Heart right ventricle (tissue), 16 donors: ENCODE measurements at regions not wholly inside any gene's neighbourhood (a gene's known extent, or its start where the extent isn't known, plus 50 kb on each side); places are given as distances from the start of the nearest gene placed in this dataset.
A peak's percentile ranks its signal among the peaks of the same experiment; 100 is the strongest.
"Not testable (repeated sequence)": the region's sequence is repeated elsewhere in the genome, so short reads cannot be mapped to it uniquely, and the experiment has no call there.

Source experiments
- ATAC-seq, 8 donors: fragments of 200-7000 bp; cut with Tn5 transposase; one replicate each; pipeline ENCODE4 v1.9.1; 2020; ENCODE audit warnings: mild to moderate bottlenecking in 8 of 8, moderate library complexity in 8 of 8, moderate number of reproducible peaks in 1 of 8
- DNase-seq, 2 donors: peaks; one replicate each; pipeline ENCODE4 v3.0.0-alpha.2; 2020
- H3K27ac ChIP-seq, 10 donors: fragments of 200-600 bp; sonication (generic) in 2 of 10; one replicate each; pipeline versions ENCODE4 v1.5.0 to v1.8.0; 2020 to 2022; ENCODE audit warnings: mild to moderate bottlenecking in 3 of 10
- H3K27me3 ChIP-seq, 7 donors: fragments of 200-600 bp; one replicate each; pipeline ENCODE4 v1.8.0; 2021 to 2022; ENCODE audit warnings: mild to moderate bottlenecking in 2 of 7
- H3K36me3 ChIP-seq, 9 donors: fragments of 200-600 bp; sonication (generic) in 1 of 9; one replicate each; pipeline versions ENCODE4 v1.5.0 to v1.8.0; 2020 to 2022; ENCODE audit warnings: mild to moderate bottlenecking in 2 of 9
- H3K4me1 ChIP-seq, 9 donors: fragments of 200-600 bp; sonication (generic) in 1 of 9; one replicate each; pipeline versions ENCODE4 v1.5.0 to v1.8.0; 2020 to 2022; ENCODE audit warnings: mild to moderate bottlenecking in 4 of 9
- H3K4me3 ChIP-seq, 10 donors: fragments of 200-600 bp; sonication (generic) in 2 of 10; one replicate each; pipeline versions ENCODE4 v1.5.0 to v1.8.0; 2020 to 2022; ENCODE audit warnings: mild to moderate bottlenecking in 7 of 10, moderate library complexity in 2 of 10
- H3K9me3 ChIP-seq, 11 donors: fragments of 200-600 bp in 10 of 11; sonication (generic) in 2 of 11; one replicate each; pipeline versions ENCODE4 v1.5.0 to v1.8.0; 2013 to 2022; ENCODE audit warnings: mild to moderate bottlenecking in 2 of 11, control low read depth in 1 of 11, moderate library complexity in 1 of 11
- WGBS, 2 donors: extraction: QIAGEN DNeasy Blood & Tissue Kit; methylation state at CpG; one replicate each; pipeline ENCODE4 v1.1.7; 2013; ENCODE audit warnings: inconsistent platforms in 1 of 2; 5-methylcytosine and 5-hydroxymethylcytosine counted together
- intact Hi-C, 10 donors: fragments of 100-400 bp; cut with DNase I; formaldehyde crosslinking; loops; one replicate each; pipeline versions ENCODE4 v1.11.1 to v1.14.2; 2022
- TF ChIP-seq, protein P1 (sequence below), 9 donors: fragments of 200-600 bp; sonication (generic) in 2 of 9; IDR thresholded peaks; one replicate each; pipeline versions ENCODE4 v1.5.0 to v1.8.0; 2021 to 2022; ENCODE audit warnings: antibody characterized with exemption in 9 of 9, mild to moderate bottlenecking in 5 of 9, moderate library complexity in 1 of 9
- donor health status: Arrhythmogenic right ventricular cardiomyopathy.
- donor health status: ischemic (EF 13 %, LVEDD 7.1; RV severe dilation, severe dysfunction).
- donor health status: healthy with polysubstance abuse.
- donor health status: DM: no; HTN: yes; CAD: no.
- donor health status: DM: no; HTN: no; CAD: no.
- donor health status: ischemic (EF 25% LVEDD 6.9; RV normal size, moderate dysfunction).
- donor health status: ischemic (EF 25% LVEDD 5.7; RV mildly dilated, moderate dysfunction).
- donor health status: healthy.
- donor health status: DM: yes; HTN: yes; CAD: no.
- donor health status: Ischemic cardiomyopathy.
- donor health status: ischemic (EF 35%, LVEDD 5.7; RV mildly dilated, moderate dysfunction).
- donor health status: nonischemic (EF 11% LVEDD 7.7; RV severe dilation, severe dysfunction).
- donor health status: DM: yes; HTN: yes; CAD: no.
- donor health status: PGD.
- donor health status: ischemic (EF 29% LVEDD 5.4; RV normal size, mild dysfunction).
- donor health status: nonischemic (EF 23%, LVEDD 6.1; RV moderate dilation, normal function).

- no peak overlapping the region for H3K4me3 ChIP-seq
- H3K4me1 ChIP-seq, result no peaks in the 10 kb centered on the region
- no peaks in the 10 kb centered on the region for H3K36me3 ChIP-seq
- DNase-seq (no peak), ATAC-seq (no peak)
- no peak overlapping the region for H3K27ac ChIP-seq
- TF ChIP-seq, protein P1, sequence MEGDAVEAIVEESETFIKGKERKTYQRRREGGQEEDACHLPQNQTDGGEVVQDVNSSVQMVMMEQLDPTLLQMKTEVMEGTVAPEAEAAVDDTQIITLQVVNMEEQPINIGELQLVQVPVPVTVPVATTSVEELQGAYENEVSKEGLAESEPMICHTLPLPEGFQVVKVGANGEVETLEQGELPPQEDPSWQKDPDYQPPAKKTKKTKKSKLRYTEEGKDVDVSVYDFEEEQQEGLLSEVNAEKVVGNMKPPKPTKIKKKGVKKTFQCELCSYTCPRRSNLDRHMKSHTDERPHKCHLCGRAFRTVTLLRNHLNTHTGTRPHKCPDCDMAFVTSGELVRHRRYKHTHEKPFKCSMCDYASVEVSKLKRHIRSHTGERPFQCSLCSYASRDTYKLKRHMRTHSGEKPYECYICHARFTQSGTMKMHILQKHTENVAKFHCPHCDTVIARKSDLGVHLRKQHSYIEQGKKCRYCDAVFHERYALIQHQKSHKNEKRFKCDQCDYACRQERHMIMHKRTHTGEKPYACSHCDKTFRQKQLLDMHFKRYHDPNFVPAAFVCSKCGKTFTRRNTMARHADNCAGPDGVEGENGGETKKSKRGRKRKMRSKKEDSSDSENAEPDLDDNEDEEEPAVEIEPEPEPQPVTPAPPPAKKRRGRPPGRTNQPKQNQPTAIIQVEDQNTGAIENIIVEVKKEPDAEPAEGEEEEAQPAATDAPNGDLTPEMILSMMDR (IDR thresholded peaks at IDR 0.05), result no peak
- 71 to 72% methylated on average over 2 of the region's 2 CpGs for WGBS, 2 donors
- intact Hi-C loops, result no loop called here
- H3K27me3 ChIP-seq, result peaks cover 0 to 35% (median 22%) of the 10 kb centered on the region in 7 donors
- H3K9me3 ChIP-seq, result no peaks in the 10 kb centered on the region
These were observed 423.9 kb upstream of the ASIC2 start for GRCh38 chr17:33716957-33717356.

DNA sequence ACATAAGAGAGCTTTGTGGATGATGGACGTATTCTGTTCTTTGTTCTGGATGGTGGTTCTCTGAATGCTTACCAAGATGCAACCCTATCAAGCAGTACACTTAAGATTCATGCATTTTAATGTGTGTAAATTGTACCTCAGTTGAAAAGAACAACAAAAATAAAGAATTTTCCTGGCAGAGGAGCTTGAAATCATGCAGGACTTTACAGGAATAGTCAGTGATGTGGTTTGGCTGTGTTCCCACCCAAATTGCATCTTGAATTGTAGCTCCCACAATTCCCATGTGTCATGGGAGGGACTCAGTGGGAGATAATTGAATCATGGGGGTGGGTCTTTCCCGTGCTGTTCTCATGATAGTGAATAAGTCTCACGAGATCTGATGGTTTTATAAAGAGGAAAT is 430.6 kb upstream of the ASIC2 start:
- H3K27me3 ChIP-seq, result peaks cover 0 to 61% (median 31%) of the 10 kb centered on the region in 7 donors
- intact Hi-C loops, result loop anchor here in 1 of 10 donors (2.0 kb wide), 1 partner anchor 27 kb away; no protein-coding TSS in a partner anchor
- 45 to 47% methylated on average over 3 of the region's 3 CpGs for WGBS, 2 donors

GRCh38 chr17:33725675-33726271 is 432.7 kb upstream of the ASIC2 start:
- intact Hi-C loops, result loop anchor here in 2 of 10 donors (1.0 to 2.0 kb wide), 2 partner anchors 25 to 26 kb away; no protein-coding TSS in a partner anchor
- 22 to 27% methylated on average over 11 of the region's 11 CpGs for WGBS, 2 donors
- Histone ChIP-seq H3K36me3 (no peaks in the 10 kb centered on the region), H3K27ac (no peak overlapping the region), H3K9me3 (no peaks in the 10 kb centered on the region), H3K4me1 (no peaks in the 10 kb centered on the region), H3K4me3 (no peak overlapping the region), H3K27me3 (peaks cover 0 to 65% (median 37%) of the 10 kb centered on the region in 7 donors)
- TF ChIP-seq, protein P1 (IDR thresholded peaks at IDR 0.05), result peak; percentile 15 to 67 (median 58)
- ATAC-seq (peak in 1 of 8 donors; percentile 17), DNase-seq (peak; percentile 10 to 29)

More for the DNA sequence above, 430.6 kb upstream of the ASIC2 start:
- H3K36me3 ChIP-seq, H3K4me3 ChIP-seq, H3K4me1 ChIP-seq, DNase-seq, H3K27ac ChIP-seq, ATAC-seq, H3K9me3 ChIP-seq: not testable (repeated sequence)

DNA sequence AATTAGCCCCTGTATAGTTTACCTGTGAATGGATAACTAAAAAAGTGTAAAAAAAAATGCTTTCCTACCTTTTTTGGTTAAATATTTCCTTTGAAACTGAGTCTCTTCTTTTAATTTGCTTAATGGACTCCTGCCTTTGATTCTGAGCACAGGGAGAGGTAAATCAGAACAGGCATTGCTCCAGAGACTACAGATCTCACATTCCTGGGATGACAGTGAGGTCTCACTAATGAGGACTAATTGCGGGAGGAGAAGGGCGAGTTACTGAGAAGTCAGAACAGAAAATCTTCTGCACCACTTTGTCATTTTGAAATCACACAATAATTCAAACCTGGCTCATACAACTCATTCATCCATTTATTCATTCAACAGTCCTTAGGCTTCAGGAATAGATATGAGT is 437.0 kb upstream of the ASIC2 start:
- TF ChIP-seq, protein P1 (IDR thresholded peaks at IDR 0.05), result no peak
- intact Hi-C loops, result no loop called here
- Histone ChIP-seq H3K4me1 (no peaks in the 10 kb centered on the region), H3K9me3 (no peaks in the 10 kb centered on the region), H3K27ac (no peak overlapping the region), H3K36me3 (no peaks in the 10 kb centered on the region), H3K27me3 (peaks cover 0 to 81% (median 48%) of the 10 kb centered on the region in 7 donors), H3K4me3 (no peak overlapping the region)
- no peak for DNase-seq
- ATAC-seq, result no peak
- 32 to 34% methylated on average over 2 of the region's 2 CpGs for WGBS, 2 donors

GRCh38 chr17:33732116-33732515 is 439.0 kb upstream of the ASIC2 start:
- Histone ChIP-seq H3K4me1 (no peaks in the 10 kb centered on the region), H3K36me3 (no peaks in the 10 kb centered on the region), H3K9me3 (no peaks in the 10 kb centered on the region), H3K27me3 (peaks cover 0 to 83% (median 43%) of the 10 kb centered on the region in 7 donors), H3K4me3 (no peak overlapping the region), H3K27ac (no peak overlapping the region)
- ATAC-seq (no peak), DNase-seq (no peak)
- TF ChIP-seq, protein P1 (IDR thresholded peaks at IDR 0.05), result no peak
- WGBS, 2 donors, result 26 to 35% methylated on average over 3 of the region's 3 CpGs
- intact Hi-C loops, result no loop called here
